ENCODE measurements at regions not wholly inside any gene's neighbourhood (a gene's known extent, or its start where the extent isn't known, plus 50 kb on each side); places are given as distances from the start of the nearest gene placed in this dataset.

DNA sequence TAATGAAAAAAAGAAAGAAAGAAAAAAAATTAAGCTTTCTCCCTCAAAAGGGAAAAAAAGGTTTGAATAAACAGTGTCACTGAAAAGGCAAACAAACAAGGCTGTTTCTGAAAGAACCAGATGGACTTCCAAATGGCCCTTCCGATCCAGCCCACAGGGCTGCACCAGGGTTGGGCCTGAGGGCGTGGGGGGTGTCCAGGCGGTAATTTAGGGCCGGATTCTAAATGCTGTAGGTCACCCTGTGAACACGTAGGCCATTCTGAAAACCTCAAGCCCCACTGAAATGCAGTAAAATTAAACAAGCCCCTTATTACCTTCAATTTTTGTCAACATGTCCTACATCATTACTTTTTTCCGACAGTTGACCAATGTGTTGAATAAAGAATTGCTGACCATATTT lies 132.1 kb downstream of the HSD17B3 start:
- no peak overlapping the region for H2AFZ ChIP-seq (ENCODE audit: low read length)
- H3K4me2 ChIP-seq (ENCODE audit: low read length) = no peak overlapping the region
- H4K20me1 ChIP-seq (ENCODE audit: insufficient read depth, low read length) = no peaks in the 10 kb centered on the region
- H3F3A ChIP-seq (ENCODE audit: insufficient read depth, low read length) = no peaks in the 10 kb centered on the region
- no peaks in the 10 kb centered on the region for H3K36me3 ChIP-seq (ENCODE audit: insufficient read depth, low read length)
- H3K27me3 ChIP-seq (ENCODE audit: insufficient read depth, low read length) = peaks cover 7% of the 10 kb centered on the region; the same call in 1 of the 2 replicates
- H3K27ac ChIP-seq (ENCODE audit: low read depth, low read length, poor library complexity, severe bottlenecking) = no peak overlapping the region
- H3K9ac ChIP-seq (ENCODE audit: low read length) = no peak overlapping the region
- H3K9me2 ChIP-seq (ENCODE audit: low read depth, low read length) = no peaks in the 10 kb centered on the region
- H3K4me1 ChIP-seq (ENCODE audit: insufficient read depth, low read length, severe bottlenecking) = no peaks in the 10 kb centered on the region
- no peaks in the 10 kb centered on the region for H3K9me3 ChIP-seq (ENCODE audit: low read length)
- TF ChIP-seq, protein P1, sequence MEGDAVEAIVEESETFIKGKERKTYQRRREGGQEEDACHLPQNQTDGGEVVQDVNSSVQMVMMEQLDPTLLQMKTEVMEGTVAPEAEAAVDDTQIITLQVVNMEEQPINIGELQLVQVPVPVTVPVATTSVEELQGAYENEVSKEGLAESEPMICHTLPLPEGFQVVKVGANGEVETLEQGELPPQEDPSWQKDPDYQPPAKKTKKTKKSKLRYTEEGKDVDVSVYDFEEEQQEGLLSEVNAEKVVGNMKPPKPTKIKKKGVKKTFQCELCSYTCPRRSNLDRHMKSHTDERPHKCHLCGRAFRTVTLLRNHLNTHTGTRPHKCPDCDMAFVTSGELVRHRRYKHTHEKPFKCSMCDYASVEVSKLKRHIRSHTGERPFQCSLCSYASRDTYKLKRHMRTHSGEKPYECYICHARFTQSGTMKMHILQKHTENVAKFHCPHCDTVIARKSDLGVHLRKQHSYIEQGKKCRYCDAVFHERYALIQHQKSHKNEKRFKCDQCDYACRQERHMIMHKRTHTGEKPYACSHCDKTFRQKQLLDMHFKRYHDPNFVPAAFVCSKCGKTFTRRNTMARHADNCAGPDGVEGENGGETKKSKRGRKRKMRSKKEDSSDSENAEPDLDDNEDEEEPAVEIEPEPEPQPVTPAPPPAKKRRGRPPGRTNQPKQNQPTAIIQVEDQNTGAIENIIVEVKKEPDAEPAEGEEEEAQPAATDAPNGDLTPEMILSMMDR (IDR thresholded peaks at IDR 0.05; ENCODE audit: low read length) = no peak
- TF ChIP-seq EZH2 (IDR thresholded peaks at IDR 0.05; ENCODE audit: borderline replicate concordance, low read length) = no peak
- H3K4me3 ChIP-seq (ENCODE audit: low read depth, low read length, poor library complexity, severe bottlenecking) = no peak overlapping the region
- H3K79me2 ChIP-seq (ENCODE audit: insufficient read depth, low read length) = no peaks in the 10 kb centered on the region

DNA sequence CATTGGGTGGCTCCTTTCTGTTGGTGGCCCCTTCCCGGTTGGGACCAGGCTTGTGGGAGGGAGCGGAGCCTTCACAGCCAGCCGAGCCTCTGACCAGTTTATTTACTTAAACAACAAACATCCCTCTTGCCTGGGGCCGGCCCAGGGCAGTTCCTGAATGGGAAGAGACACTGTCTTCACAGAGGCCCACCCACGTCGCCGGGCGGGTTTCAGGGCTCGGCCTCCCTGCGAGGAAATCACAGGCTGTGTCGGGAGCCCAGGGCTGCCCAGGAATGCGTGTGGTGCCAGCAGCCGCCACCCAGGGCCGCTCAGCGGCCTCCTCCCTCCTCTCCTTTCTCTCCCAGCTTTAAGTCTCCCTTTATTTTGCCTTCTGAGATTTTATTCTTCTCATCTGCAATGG lies 132.5 kb downstream of the HSD17B3 start:
- Histone ChIP-seq H3F3A (ENCODE audit: insufficient read depth, low read length) (no peaks in the 10 kb centered on the region), H3K27ac (ENCODE audit: low read depth, low read length, poor library complexity, severe bottlenecking) (no peak overlapping the region), H3K9ac (ENCODE audit: low read length) (no peak overlapping the region), H3K36me3 (ENCODE audit: insufficient read depth, low read length) (no peaks in the 10 kb centered on the region), H3K4me3 (ENCODE audit: low read depth, low read length, poor library complexity, severe bottlenecking) (no peak overlapping the region), H4K20me1 (ENCODE audit: insufficient read depth, low read length) (no peaks in the 10 kb centered on the region), H3K9me2 (ENCODE audit: low read depth, low read length) (no peaks in the 10 kb centered on the region), H2AFZ (ENCODE audit: low read length) (no peak overlapping the region), H3K9me3 (ENCODE audit: low read length) (no peaks in the 10 kb centered on the region), H3K27me3 (ENCODE audit: insufficient read depth, low read length) (peaks cover 7% of the 10 kb centered on the region; the same call in 1 of the 2 replicates), H3K4me1 (ENCODE audit: insufficient read depth, low read length, severe bottlenecking) (no peaks in the 10 kb centered on the region), H3K4me2 (ENCODE audit: low read length) (no peak overlapping the region), H3K79me2 (ENCODE audit: insufficient read depth, low read length) (no peaks in the 10 kb centered on the region)
- TF ChIP-seq, protein P1 (IDR thresholded peaks at IDR 0.05; ENCODE audit: low read length) = no peak
- TF ChIP-seq EZH2 (IDR thresholded peaks at IDR 0.05; ENCODE audit: borderline replicate concordance, low read length) = no peak

DNA sequence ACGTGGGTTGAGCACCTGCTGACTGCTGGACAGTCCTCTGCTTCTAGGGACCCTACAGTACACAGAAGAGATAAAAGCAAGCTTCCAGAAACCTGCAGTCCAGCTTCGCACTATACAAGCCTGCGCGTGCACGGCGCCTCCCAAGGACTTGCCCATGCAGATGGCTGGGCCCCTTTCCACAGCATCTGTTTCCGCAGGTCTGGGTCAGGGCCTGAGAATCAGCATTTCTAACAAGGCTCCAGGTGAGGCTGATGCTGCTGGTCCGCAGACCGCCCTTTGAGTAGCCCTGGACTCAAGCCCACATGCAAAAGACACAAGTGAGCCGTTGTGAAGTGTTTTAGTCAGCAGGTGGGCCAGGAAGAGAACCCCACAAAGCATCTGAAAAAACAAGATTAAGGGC lies 133.1 kb downstream of the HSD17B3 start:
- no peaks in the 10 kb centered on the region for H4K20me1 ChIP-seq (ENCODE audit: insufficient read depth, low read length)
- H3K9ac ChIP-seq (ENCODE audit: low read length) = no peak overlapping the region
- H3K4me3 ChIP-seq (ENCODE audit: low read depth, low read length, poor library complexity, severe bottlenecking) = no peak overlapping the region
- no peaks in the 10 kb centered on the region for H3K9me2 ChIP-seq (ENCODE audit: low read depth, low read length)
- TF ChIP-seq, protein P1 (IDR thresholded peaks at IDR 0.05; ENCODE audit: low read length) = no peak
- TF ChIP-seq EZH2 (IDR thresholded peaks at IDR 0.05; ENCODE audit: borderline replicate concordance, low read length) = no peak
- H3K79me2 ChIP-seq (ENCODE audit: insufficient read depth, low read length) = no peaks in the 10 kb centered on the region
- peaks cover 7% of the 10 kb centered on the region; the same call in 1 of the 2 replicates for H3K27me3 ChIP-seq (ENCODE audit: insufficient read depth, low read length)
- no peaks in the 10 kb centered on the region for H3K9me3 ChIP-seq (ENCODE audit: low read length)
- no peak overlapping the region for H2AFZ ChIP-seq (ENCODE audit: low read length)
- no peaks in the 10 kb centered on the region for H3F3A ChIP-seq (ENCODE audit: insufficient read depth, low read length)
- H3K4me1 ChIP-seq (ENCODE audit: insufficient read depth, low read length, severe bottlenecking) = no peaks in the 10 kb centered on the region
- no peaks in the 10 kb centered on the region for H3K36me3 ChIP-seq (ENCODE audit: insufficient read depth, low read length)
- no peak overlapping the region for H3K4me2 ChIP-seq (ENCODE audit: low read length)
- H3K27ac ChIP-seq (ENCODE audit: low read depth, low read length, poor library complexity, severe bottlenecking) = no peak overlapping the region
